WTC11 (cell line): ENCODE measurements at regions not wholly inside any gene's neighbourhood (a gene's known extent, or its start where the extent isn't known, plus 50 kb on each side); places are given as distances from the start of the nearest gene placed in this dataset.

Source experiments
- ATAC-seq: fragments of 200-7000 bp; cut with Tn5 transposase; 2 replicates; pipeline ENCODE4 v1.10.0; 2021; ENCODE audit warnings: mild to moderate bottlenecking, moderate library complexity
- CTCF ChIA-PET: fragments of 300-600 bp; sonication (Branson Sonifier 250); formaldehyde crosslinking; loops from one replicate; lab custom pipeline; 2021; ENCODE audit warnings: antibody characterized with exemption; lab: Charles Lee
- POLR2A ChIA-PET: fragments of 350-600 bp; sonication (Branson Sonifier 250); formaldehyde crosslinking; loops from one replicate; lab custom pipeline; 2021; ENCODE audit warnings: antibody characterized with exemption; lab: Charles Lee
- DNase-seq: peaks from one replicate; pipeline ENCODE4 v3.0.0; 2021; ENCODE audit warnings: low spot score
- H3K27ac Mint-ChIP-seq: 2 replicates; pipeline ENCODE4 v1.8.0; 2021; ENCODE audit warnings: mixed read lengths
- H3K27me3 Mint-ChIP-seq: 2 replicates; pipeline ENCODE4 v1.8.0; 2021; ENCODE audit warnings: low read depth, mild to moderate bottlenecking, moderate library complexity, mixed read lengths
- H3K36me3 Mint-ChIP-seq: 2 replicates; pipeline ENCODE4 v1.8.0; 2021; ENCODE audit warnings: mixed read lengths
- H3K4me1 Mint-ChIP-seq: 2 replicates; pipeline ENCODE4 v1.8.0; 2022; ENCODE audit warnings: mixed read lengths
- H3K4me3 Mint-ChIP-seq: 2 replicates; pipeline ENCODE4 v1.8.0; 2021; ENCODE audit warnings: mild to moderate bottlenecking, moderate library complexity, mixed read lengths
- H3K9me3 Mint-ChIP-seq: 2 replicates; pipeline ENCODE4 v1.8.0; 2021; ENCODE audit warnings: mixed read lengths
- CREB1 ChIP-seq: sonication (generic); formaldehyde crosslinking; IDR thresholded peaks from 2 replicates; pipeline ENCODE4 v1.8.0; 2023; ENCODE audit warnings: mild to moderate bottlenecking, missing genetic modification reagents
- EMX1 ChIP-seq: fragments of 250-450 bp; sonication (Bioruptor Pico); IDR thresholded peaks from 2 replicates; pipeline ENCODE4 v1.8.0; 2021; ENCODE audit warnings: mild to moderate bottlenecking
- FOXK1 ChIP-seq: sonication (generic); formaldehyde crosslinking; IDR thresholded peaks from 2 replicates; pipeline ENCODE4 v1.8.0; 2022; ENCODE audit warnings: mild to moderate bottlenecking, moderate library complexity, missing genetic modification reagents
- FOXP4 ChIP-seq: sonication (generic); formaldehyde crosslinking; IDR thresholded peaks from 2 replicates; pipeline ENCODE4 v1.8.0; 2022; ENCODE audit warnings: mild to moderate bottlenecking, missing genetic modification reagents
- HMGA2 ChIP-seq: fragments of 250-450 bp; sonication (Bioruptor Pico); IDR thresholded peaks from 2 replicates; pipeline ENCODE4 v1.4.0; 2021; ENCODE audit warnings: mild to moderate bottlenecking, moderate library complexity
- HMGXB4 ChIP-seq: sonication (generic); formaldehyde crosslinking; IDR thresholded peaks from 2 replicates; pipeline ENCODE4 v1.8.1; 2023; ENCODE audit warnings: mild to moderate bottlenecking, moderate library complexity, missing genetic modification reagents
- PRRX2 ChIP-seq: fragments of 250-450 bp; sonication (Bioruptor Pico); IDR thresholded peaks from 2 replicates; pipeline ENCODE4 v1.8.0; 2021; ENCODE audit warnings: mild to moderate bottlenecking
- RELA ChIP-seq: sonication (generic); formaldehyde crosslinking; IDR thresholded peaks from 2 replicates; pipeline ENCODE4 v1.8.1; 2022; ENCODE audit warnings: missing genetic modification reagents, mild to moderate bottlenecking, borderline replicate concordance
- SMAD4 ChIP-seq: sonication (generic); formaldehyde crosslinking; IDR thresholded peaks from 2 replicates; pipeline ENCODE4 v1.8.0; 2022; ENCODE audit warnings: mild to moderate bottlenecking, missing genetic modification reagents
- STAT6 ChIP-seq: sonication (generic); formaldehyde crosslinking; conservative IDR thresholded peaks from 2 replicates; pipeline ENCODE4 v1.8.1; 2023; ENCODE audit warnings: mild to moderate bottlenecking, low read depth, missing genetic modification reagents, moderate library complexity
- USF1 ChIP-seq: sonication (generic); formaldehyde crosslinking; IDR thresholded peaks from 2 replicates; pipeline ENCODE4 v1.8.0; 2022; ENCODE audit warnings: mild to moderate bottlenecking, missing genetic modification reagents
- ZBTB43 ChIP-seq: sonication (generic); formaldehyde crosslinking; IDR thresholded peaks from 2 replicates; pipeline ENCODE4 v1.8.1; 2023; ENCODE audit warnings: mild to moderate bottlenecking, missing genetic modification reagents
- ZNF281 ChIP-seq: sonication (generic); formaldehyde crosslinking; IDR thresholded peaks from 2 replicates; pipeline ENCODE4 v1.8.0; 2023; ENCODE audit warnings: mild to moderate bottlenecking, missing genetic modification reagents
- ZNF317 ChIP-seq: sonication (generic); formaldehyde crosslinking; IDR thresholded peaks from 2 replicates; pipeline ENCODE4 v1.8.1; 2023; ENCODE audit warnings: low read depth, mild to moderate bottlenecking, moderate library complexity, missing genetic modification reagents, borderline replicate concordance
- TF ChIP-seq, protein P1 (sequence below): sonication (generic); formaldehyde crosslinking; IDR thresholded peaks from 2 replicates; pipeline ENCODE4 v1.8.0; 2023; ENCODE audit warnings: missing genetic modification reagents, mild to moderate bottlenecking, borderline replicate concordance

- DNase-seq (no peak), ATAC-seq (no peak)
- ChIA-PET CTCF (no interaction called here), POLR2A (no interaction called here)
- TF ChIP-seq ZBTB43 (no peak), SMAD4 (no peak), USF1 (CRISPR knock-in tag) (no peak), ZNF317 (CRISPR knock-in tag) (no peak), EMX1 (CRISPR knock-in tag) (no peak), RELA (CRISPR knock-in tag) (no peak), HMGA2 (CRISPR knock-in tag) (no peak)
- Mint-ChIP-seq H3K27ac (no peak overlapping the region), H3K36me3 (no peaks in the 10 kb centered on the region), H3K4me3 (no peak overlapping the region), H3K9me3 (no peaks in the 10 kb centered on the region), H3K27me3 (no peaks in the 10 kb centered on the region), H3K4me1 (peaks cover 16% of the 10 kb centered on the region)
These were observed 112.0 kb upstream of the TBL1X start for GRCh38 chrX:9352694-9353411.

GRCh38 chrX:9354918-9355317 is 109.9 kb upstream of the TBL1X start:
- CTCF ChIA-PET: no interaction called here
- H3K36me3 Mint-ChIP-seq: no peaks in the 10 kb centered on the region
- no peaks in the 10 kb centered on the region for H3K27me3 Mint-ChIP-seq
- POLR2A ChIA-PET: no interaction called here
- H3K27ac Mint-ChIP-seq: no peak overlapping the region
- DNase-seq (no peak), ATAC-seq (no peak)
- H3K4me1 Mint-ChIP-seq: peaks cover 16% of the 10 kb centered on the region
- H3K9me3 Mint-ChIP-seq: no peaks in the 10 kb centered on the region
- H3K4me3 Mint-ChIP-seq: no peak overlapping the region
- TF ChIP-seq FOXK1 (CRISPR knock-in tag) (no peak), FOXP4 (no peak), STAT6 (CRISPR knock-in tag) (no peak), HMGXB4 (CRISPR knock-in tag) (no peak), CREB1 (no peak), PRRX2 (no peak), ZNF281 (CRISPR knock-in tag) (no peak)
- TF ChIP-seq, protein P1, sequence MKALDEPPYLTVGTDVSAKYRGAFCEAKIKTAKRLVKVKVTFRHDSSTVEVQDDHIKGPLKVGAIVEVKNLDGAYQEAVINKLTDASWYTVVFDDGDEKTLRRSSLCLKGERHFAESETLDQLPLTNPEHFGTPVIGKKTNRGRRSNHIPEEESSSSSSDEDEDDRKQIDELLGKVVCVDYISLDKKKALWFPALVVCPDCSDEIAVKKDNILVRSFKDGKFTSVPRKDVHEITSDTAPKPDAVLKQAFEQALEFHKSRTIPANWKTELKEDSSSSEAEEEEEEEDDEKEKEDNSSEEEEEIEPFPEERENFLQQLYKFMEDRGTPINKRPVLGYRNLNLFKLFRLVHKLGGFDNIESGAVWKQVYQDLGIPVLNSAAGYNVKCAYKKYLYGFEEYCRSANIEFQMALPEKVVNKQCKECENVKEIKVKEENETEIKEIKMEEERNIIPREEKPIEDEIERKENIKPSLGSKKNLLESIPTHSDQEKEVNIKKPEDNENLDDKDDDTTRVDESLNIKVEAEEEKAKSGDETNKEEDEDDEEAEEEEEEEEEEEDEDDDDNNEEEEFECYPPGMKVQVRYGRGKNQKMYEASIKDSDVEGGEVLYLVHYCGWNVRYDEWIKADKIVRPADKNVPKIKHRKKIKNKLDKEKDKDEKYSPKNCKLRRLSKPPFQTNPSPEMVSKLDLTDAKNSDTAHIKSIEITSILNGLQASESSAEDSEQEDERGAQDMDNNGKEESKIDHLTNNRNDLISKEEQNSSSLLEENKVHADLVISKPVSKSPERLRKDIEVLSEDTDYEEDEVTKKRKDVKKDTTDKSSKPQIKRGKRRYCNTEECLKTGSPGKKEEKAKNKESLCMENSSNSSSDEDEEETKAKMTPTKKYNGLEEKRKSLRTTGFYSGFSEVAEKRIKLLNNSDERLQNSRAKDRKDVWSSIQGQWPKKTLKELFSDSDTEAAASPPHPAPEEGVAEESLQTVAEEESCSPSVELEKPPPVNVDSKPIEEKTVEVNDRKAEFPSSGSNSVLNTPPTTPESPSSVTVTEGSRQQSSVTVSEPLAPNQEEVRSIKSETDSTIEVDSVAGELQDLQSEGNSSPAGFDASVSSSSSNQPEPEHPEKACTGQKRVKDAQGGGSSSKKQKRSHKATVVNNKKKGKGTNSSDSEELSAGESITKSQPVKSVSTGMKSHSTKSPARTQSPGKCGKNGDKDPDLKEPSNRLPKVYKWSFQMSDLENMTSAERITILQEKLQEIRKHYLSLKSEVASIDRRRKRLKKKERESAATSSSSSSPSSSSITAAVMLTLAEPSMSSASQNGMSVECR (CRISPR knock-in tag): no peak
